AG04449 (cell line): ENCODE measurements at regions not wholly inside any gene's neighbourhood (a gene's known extent, or its start where the extent isn't known, plus 50 kb on each side); places are given as distances from the start of the nearest gene placed in this dataset.

Source experiments
- CTCF ChIA-PET: fragments of 350-600 bp; formaldehyde crosslinking; extraction: SDS; loops from one replicate; lab custom pipeline; 2021; ENCODE audit warnings: antibody characterized with exemption; lab: Yijun Ruan, JAX
- POLR2A ChIA-PET: fragments of 400-600, 350-600 bp; formaldehyde crosslinking; extraction: SDS; loops from one replicate; lab custom pipeline; 2020; ENCODE audit warnings: antibody characterized with exemption, inconsistent platforms; lab: Yijun Ruan, JAX
- DNase-seq: peaks from one replicate; pipeline ENCODE4 v3.0.0-alpha.2; 2010; ENCODE audit warnings: low read depth, low spot score
- H3K4me3 ChIP-seq: 2 replicates; pipeline ENCODE4 v1.5.1; 2011; ENCODE audit warnings: low read depth, mild to moderate bottlenecking, control low read depth, low read length
- TF ChIP-seq, protein P1 (sequence below): IDR thresholded peaks from one replicate; pipeline ENCODE4 v1.5.1; 2011; ENCODE audit warnings: mild to moderate bottlenecking, moderate library complexity, low read length, control low read depth, inconsistent platforms; ENCODE audit not compliant: insufficient read depth; ENCODE audit errors: missing control alignments

- CTCF ChIA-PET = no interaction called here
- H3K4me3 ChIP-seq = no peak overlapping the region
- no peak for DNase-seq
- POLR2A ChIA-PET = no interaction called here
- TF ChIP-seq, protein P1, sequence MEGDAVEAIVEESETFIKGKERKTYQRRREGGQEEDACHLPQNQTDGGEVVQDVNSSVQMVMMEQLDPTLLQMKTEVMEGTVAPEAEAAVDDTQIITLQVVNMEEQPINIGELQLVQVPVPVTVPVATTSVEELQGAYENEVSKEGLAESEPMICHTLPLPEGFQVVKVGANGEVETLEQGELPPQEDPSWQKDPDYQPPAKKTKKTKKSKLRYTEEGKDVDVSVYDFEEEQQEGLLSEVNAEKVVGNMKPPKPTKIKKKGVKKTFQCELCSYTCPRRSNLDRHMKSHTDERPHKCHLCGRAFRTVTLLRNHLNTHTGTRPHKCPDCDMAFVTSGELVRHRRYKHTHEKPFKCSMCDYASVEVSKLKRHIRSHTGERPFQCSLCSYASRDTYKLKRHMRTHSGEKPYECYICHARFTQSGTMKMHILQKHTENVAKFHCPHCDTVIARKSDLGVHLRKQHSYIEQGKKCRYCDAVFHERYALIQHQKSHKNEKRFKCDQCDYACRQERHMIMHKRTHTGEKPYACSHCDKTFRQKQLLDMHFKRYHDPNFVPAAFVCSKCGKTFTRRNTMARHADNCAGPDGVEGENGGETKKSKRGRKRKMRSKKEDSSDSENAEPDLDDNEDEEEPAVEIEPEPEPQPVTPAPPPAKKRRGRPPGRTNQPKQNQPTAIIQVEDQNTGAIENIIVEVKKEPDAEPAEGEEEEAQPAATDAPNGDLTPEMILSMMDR = no peak
Measured at GRCh38 chr12:71036526-71036925, 116.0 kb upstream of the PTPRR start.

GRCh38 chr12:71032933-71033332 is 112.4 kb upstream of the PTPRR start:
- POLR2A ChIA-PET = no interaction called here
- CTCF ChIA-PET = no interaction called here
- TF ChIP-seq, protein P1 = no peak
- H3K4me3 ChIP-seq = no peak overlapping the region
- no peak for DNase-seq

DNA sequence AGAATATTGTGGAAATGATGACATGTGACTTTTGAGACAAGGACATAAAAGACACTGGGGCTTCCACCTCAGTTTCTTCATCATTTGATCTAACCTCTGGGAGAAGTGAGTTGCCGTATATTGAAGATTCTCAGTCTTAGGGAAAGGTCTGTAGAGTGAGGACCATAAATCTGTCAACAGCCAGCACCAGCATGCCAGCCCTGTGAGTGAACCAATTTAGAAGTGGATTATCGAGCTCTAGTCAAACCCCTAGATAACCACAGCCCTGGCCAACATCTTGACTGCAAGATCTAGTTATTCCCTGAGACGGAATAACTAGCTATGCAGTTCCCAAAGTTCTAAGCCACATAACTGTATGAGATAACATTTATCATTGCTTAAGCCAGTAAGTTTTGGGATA is 108.8 kb upstream of the PTPRR start:
- TF ChIP-seq, protein P1 = no peak
- POLR2A ChIA-PET = no interaction called here
- H3K4me3 ChIP-seq = no peak overlapping the region
- no peak for DNase-seq
- CTCF ChIA-PET = interaction anchor here (1.1 kb wide), 1 partner anchor 299 kb away, joined by 3 read pairs; no protein-coding TSS in a partner anchor

- TF ChIP-seq, protein P1 = no peak
- POLR2A ChIA-PET = no interaction called here
- DNase-seq = no peak
- CTCF ChIA-PET = no interaction called here
- H3K4me3 ChIP-seq = no peak overlapping the region
Measured at GRCh38 chr12:71027856-71028255, 107.3 kb upstream of the PTPRR start.

DNA sequence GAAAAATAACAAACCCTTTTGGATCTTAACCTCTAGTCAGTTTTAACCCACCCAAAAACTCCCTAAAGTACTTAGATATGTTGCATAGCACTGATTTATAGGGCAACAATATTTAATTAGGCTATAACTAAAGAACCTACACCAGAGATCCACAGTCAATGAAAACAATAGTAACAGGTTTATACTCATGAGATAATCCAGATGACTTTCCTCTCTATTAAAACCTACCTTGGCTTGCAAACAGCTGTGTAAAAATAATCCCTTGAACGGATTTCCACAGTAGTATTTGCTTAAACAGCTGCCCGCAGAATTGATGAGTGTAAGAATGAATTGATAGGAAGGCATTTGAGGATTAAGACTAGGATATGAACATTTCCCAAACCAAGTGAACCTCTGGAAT is 104.3 kb upstream of the PTPRR start:
- no peak overlapping the region for H3K4me3 ChIP-seq
- CTCF ChIA-PET = interaction anchor here (1.6 kb wide), 1 partner anchor 291 kb away, joined by 5 read pairs; no protein-coding TSS in a partner anchor
- no peak for DNase-seq
- TF ChIP-seq, protein P1 = no peak
- POLR2A ChIA-PET = no interaction called here

GRCh38 chr12:71024281-71024680 is 103.7 kb upstream of the PTPRR start:
- no peak overlapping the region for H3K4me3 ChIP-seq
- TF ChIP-seq, protein P1 = no peak
- ChIA-PET CTCF (interaction anchor here (1.6 kb wide), 1 partner anchor 291 kb away, joined by 5 read pairs; no protein-coding TSS in a partner anchor), POLR2A (no interaction called here)
- DNase-seq = no peak
